HG02759 (cell line): ENCODE measurements at regions not wholly inside any gene's neighbourhood (a gene's known extent, or its start where the extent isn't known, plus 50 kb on each side); places are given as distances from the start of the nearest gene placed in this dataset.

Experiments used
- ATAC-seq: cut with Tn5 transposase; IDR thresholded peaks from one replicate; pipeline ENCODE4 v1.9.1; 2021; ENCODE audit warnings: mild to moderate bottlenecking, moderate library complexity; ENCODE audit not compliant: unreplicated experiment

GRCh38 chr5:130277522-130277921 is 373.3 kb downstream of the CHSY3 start:
- ATAC-seq, result no peak

DNA sequence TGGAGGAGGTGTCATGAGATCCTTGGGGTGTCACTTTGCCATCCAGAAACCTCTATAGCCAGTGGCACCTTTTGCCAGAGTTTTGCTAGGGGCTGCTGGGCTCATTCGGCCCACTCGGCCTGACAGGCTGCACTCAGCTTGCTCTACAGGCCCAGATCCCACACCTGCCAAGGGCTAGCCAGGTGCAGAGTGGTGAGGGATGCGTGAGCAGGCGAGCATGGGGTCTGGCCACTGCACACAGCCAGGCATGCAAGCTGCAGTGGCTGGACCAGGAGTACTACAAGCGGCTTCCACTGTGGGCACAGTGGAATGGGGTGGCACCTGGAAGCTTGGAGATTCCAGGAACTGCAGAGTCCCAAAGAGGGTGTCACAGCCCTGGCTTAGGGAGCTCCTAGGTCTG is 372.7 kb downstream of the CHSY3 start:
- ATAC-seq, result no peak

- ATAC-seq, result no peak
These were observed 368.6 kb downstream of the CHSY3 start for GRCh38 chr5:130272837-130273236.

GRCh38 chr5:130270786-130271185 is 366.5 kb downstream of the CHSY3 start:
- no peak for ATAC-seq

DNA sequence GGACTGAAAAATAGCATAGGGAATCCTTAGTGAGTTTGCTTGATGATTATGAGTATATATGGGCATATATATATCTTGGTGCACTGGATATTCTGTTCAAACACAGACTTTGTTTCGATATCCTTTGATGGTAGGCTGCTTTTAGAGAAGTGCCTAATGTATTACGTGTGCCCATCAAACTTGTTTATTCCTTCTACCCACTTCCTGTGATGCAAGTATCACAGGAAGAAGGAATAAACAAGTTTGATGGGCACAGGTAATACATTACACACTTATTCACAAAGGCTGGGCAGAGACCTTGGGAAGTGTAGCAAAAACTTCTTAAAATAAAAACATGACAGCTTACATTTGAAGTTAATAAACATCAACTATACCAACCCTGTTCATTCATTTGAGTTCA is 364.2 kb downstream of the CHSY3 start:
- no peak for ATAC-seq

GRCh38 chr5:130267926-130268325 is 363.7 kb downstream of the CHSY3 start:
- ATAC-seq, result no peak

- no peak for ATAC-seq
These were observed 356.2 kb downstream of the CHSY3 start for GRCh38 chr5:130260481-130260880.

- ATAC-seq, result no peak
These were observed 347.7 kb downstream of the CHSY3 start for GRCh38 chr5:130251931-130252330.

- no peak for ATAC-seq
These were observed 339.4 kb downstream of the CHSY3 start for GRCh38 chr5:130243641-130244040.

DNA sequence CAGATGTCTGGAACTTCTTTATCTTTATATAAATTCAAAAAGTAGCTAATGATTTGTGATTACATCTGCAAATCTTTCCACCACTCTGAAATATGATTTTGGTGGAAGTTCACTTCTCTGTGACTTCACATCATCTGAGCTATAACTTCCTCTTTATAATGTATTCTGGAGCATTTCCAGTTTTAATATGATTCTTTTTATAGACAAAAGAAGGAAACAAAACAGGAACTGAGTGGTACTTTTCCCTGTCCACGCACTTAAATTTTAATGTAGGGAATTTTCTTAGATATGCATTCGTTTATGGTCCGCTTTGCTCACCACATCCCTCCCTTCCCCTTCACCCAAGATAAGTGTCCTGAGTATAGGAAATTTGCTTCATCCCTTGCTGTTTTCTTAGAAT is 333.5 kb downstream of the CHSY3 start:
- no peak for ATAC-seq
